Breast epithelium (tissue), 4 donors: ENCODE measurements at regions not wholly inside any gene's neighbourhood (a gene's known extent, or its start where the extent isn't known, plus 50 kb on each side); places are given as distances from the start of the nearest gene placed in this dataset.
A peak's percentile ranks its signal among the peaks of the same experiment; 100 is the strongest.

Experiments used
- DNase-seq, 2 donors: peaks; one replicate each; pipeline ENCODE4 v3.0.0-alpha.2; 2019; ENCODE audit warnings: low spot score in 2 of 2
- H3K27ac ChIP-seq, 2 donors: fragments of 200-600 bp; sonication (generic) in 1 of 2; one replicate each; pipeline ENCODE4 v1.5.1; 2016 to 2019; ENCODE audit warnings: mild to moderate bottlenecking in 1 of 2
- H3K27me3 ChIP-seq, 2 donors: fragments of 200-600 bp; sonication (generic) in 1 of 2; one replicate each; pipeline versions ENCODE4 v1.5.1 to v1.6.0; 2017 to 2019; ENCODE audit warnings: control low read depth in 1 of 2, mild to moderate bottlenecking in 1 of 2
- H3K36me3 ChIP-seq: fragments of 200-600 bp; one replicate; pipeline ENCODE4 v1.5.1; 2019
- H3K4me1 ChIP-seq, 2 donors: fragments of 200-600 bp; sonication (generic); one replicate each; pipeline ENCODE4 v1.5.1; 2016 to 2019; ENCODE audit warnings: control low read depth in 1 of 2
- H3K4me3 ChIP-seq, 3 donors: fragments of 200-600 bp; sonication (generic); 1 replicate in 2 of 3; 2 replicates in 1 of 3; pipeline ENCODE4 v1.5.1; 2016 to 2019; ENCODE audit warnings: mild to moderate bottlenecking in 3 of 3, moderate library complexity in 2 of 3
- H3K9me3 ChIP-seq, 2 donors: fragments of 200-600 bp; sonication (generic) in 1 of 2; one replicate each; pipeline ENCODE4 v1.5.1; 2016 to 2019; ENCODE audit warnings: control low read depth in 1 of 2
- POLR2A ChIP-seq: fragments of 450-650 bp; IDR thresholded peaks from one replicate; pipeline ENCODE4 v1.6.1; 2016; ENCODE audit warnings: antibody characterized with exemption, mild to moderate bottlenecking, moderate library complexity
- POLR2AphosphoS5 ChIP-seq, 3 donors: sonication (generic); formaldehyde crosslinking; IDR thresholded peaks; one replicate each; pipeline ENCODE4 v1.6.1; 2017; ENCODE audit warnings: antibody characterized with exemption in 3 of 3
- intact Hi-C: fragments of 100-400 bp; cut with DNase I; formaldehyde crosslinking; loops from one replicate; pipeline ENCODE4 v1.15.1; 2023; ENCODE audit warnings: low total_unique reads
- TF ChIP-seq, protein P1 (sequence below), 3 donors: fragments of 450-650 bp; IDR thresholded peaks; one replicate each; pipeline ENCODE4 v1.5.1; 2016 to 2017; ENCODE audit warnings: antibody characterized with exemption in 3 of 3, mild to moderate bottlenecking in 3 of 3, moderate library complexity in 3 of 3

DNA sequence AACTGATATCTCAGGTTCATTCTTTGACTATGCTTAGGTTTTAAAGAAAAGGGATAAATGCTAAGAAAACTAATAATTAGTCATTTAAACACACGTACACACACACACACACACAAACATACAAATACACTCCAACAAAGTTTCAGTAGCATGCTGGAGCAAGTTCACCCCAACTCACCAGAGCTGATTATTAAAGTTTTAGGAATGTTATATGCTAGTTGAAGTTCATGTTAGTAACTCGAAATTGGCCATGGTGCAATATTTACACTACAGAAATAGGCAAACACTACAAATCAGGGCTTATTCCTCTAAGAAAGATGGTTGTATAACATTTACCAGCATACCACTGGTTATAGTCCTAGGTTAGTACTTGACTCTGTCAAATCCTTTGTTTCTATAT is 384.0 kb upstream of the DIPK2B start:
- Histone ChIP-seq H3K36me3 (no peaks in the 10 kb centered on the region), H3K4me1 (no peaks in the 10 kb centered on the region), H3K9me3 (peaks cover 10 to 41% of the 10 kb centered on the region in 2 donors), H3K27ac (no peak overlapping the region), H3K27me3 (peaks cover 0 to 6% of the 10 kb centered on the region in 2 donors), H3K4me3 (no peak overlapping the region)
- no peak for DNase-seq
- TF ChIP-seq POLR2AphosphoS5 (IDR thresholded peaks at IDR 0.05) (no peak), POLR2A (no peak)
- TF ChIP-seq, protein P1, sequence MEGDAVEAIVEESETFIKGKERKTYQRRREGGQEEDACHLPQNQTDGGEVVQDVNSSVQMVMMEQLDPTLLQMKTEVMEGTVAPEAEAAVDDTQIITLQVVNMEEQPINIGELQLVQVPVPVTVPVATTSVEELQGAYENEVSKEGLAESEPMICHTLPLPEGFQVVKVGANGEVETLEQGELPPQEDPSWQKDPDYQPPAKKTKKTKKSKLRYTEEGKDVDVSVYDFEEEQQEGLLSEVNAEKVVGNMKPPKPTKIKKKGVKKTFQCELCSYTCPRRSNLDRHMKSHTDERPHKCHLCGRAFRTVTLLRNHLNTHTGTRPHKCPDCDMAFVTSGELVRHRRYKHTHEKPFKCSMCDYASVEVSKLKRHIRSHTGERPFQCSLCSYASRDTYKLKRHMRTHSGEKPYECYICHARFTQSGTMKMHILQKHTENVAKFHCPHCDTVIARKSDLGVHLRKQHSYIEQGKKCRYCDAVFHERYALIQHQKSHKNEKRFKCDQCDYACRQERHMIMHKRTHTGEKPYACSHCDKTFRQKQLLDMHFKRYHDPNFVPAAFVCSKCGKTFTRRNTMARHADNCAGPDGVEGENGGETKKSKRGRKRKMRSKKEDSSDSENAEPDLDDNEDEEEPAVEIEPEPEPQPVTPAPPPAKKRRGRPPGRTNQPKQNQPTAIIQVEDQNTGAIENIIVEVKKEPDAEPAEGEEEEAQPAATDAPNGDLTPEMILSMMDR (IDR thresholded peaks at IDR 0.05), result no peak
- intact Hi-C loops, result no loop called here

DNA sequence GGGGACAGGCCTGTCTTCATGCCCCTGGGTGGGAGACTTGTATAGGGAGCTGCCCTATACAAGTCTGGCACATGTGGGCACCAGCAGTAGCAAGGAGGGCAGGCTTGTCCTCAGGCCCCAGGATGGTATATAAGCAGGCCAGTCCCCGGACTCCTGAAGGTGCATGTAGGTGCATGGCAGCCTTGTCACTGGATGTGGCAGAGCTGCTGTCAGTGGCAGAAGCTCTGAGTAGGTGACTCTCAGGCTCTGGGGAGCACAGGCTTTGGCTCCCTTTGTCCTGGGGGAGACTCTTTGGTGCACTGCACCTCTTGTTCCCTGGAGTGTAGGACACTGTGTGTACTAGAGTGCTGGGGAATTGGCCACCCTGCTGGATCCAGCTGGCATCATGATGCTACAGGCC is 376.7 kb upstream of the DIPK2B start:
- H3K4me3 ChIP-seq, result no peak overlapping the region
- no peaks in the 10 kb centered on the region for H3K4me1 ChIP-seq
- TF ChIP-seq, protein P1 (IDR thresholded peaks at IDR 0.05), result no peak
- TF ChIP-seq POLR2A (no peak), POLR2AphosphoS5 (IDR thresholded peaks at IDR 0.05) (no peak)
- no peaks in the 10 kb centered on the region for H3K36me3 ChIP-seq
- H3K9me3 ChIP-seq, result peaks cover 15 to 35% of the 10 kb centered on the region in 2 donors
- H3K27me3 ChIP-seq, result peaks cover 0 to 20% of the 10 kb centered on the region in 2 donors
- no peak for DNase-seq
- H3K27ac ChIP-seq, result no peak overlapping the region
- intact Hi-C loops, result no loop called here

DNA sequence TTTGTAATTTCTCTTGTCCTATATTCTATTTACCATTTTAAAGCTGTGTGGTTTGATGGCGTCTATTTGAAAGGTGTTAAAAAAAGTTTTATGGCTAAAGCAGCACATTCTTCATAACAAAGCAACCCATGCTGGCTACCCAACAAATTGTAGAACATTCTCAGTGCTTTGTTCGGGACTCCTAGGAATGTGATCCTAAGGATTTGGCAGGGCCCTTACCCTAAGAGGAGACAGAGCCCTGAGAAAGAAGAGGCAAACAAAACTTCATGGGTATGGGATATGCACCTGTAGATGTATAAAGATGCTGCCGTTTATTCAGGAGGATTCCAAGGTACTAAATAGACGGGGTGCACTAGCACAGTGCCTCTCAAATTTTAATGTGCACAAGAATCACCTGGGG is 370.8 kb upstream of the DIPK2B start:
- Histone ChIP-seq H3K36me3 (no peaks in the 10 kb centered on the region), H3K4me1 (no peaks in the 10 kb centered on the region), H3K4me3 (no peak overlapping the region), H3K9me3 (no peaks in the 10 kb centered on the region), H3K27ac (no peak overlapping the region), H3K27me3 (peaks cover 0 to 3% of the 10 kb centered on the region in 2 donors)
- no peak for DNase-seq
- no peak for TF ChIP-seq POLR2AphosphoS5 (IDR thresholded peaks at IDR 0.05)
- intact Hi-C loops, result no loop called here

DNA sequence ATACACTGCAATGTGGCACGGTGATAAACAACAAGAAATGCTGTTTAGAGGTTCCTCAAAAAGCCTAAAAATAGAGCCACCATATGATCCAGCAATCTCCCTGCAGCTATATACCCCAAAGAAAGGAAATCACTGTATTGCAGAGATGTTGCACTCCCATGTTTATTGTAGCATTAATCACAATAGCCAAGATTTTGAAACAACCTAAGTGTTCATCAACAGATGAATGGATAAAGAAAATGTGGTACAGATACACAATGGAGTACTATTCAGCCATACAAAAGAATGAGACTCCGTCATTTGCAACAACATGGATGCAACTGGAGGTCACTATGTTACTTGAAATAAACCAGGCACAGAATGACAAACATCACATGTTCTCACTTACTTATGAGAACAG is 365.8 kb upstream of the DIPK2B start:
- no peak overlapping the region for H3K4me3 ChIP-seq
- no peaks in the 10 kb centered on the region for H3K4me1 ChIP-seq
- intact Hi-C loops, result no loop called here
- no peak overlapping the region for H3K27ac ChIP-seq
- H3K9me3 ChIP-seq, result no peaks in the 10 kb centered on the region
- no peaks in the 10 kb centered on the region for H3K36me3 ChIP-seq
- no peak for DNase-seq
- TF ChIP-seq, protein P1 (IDR thresholded peaks at IDR 0.05), result no peak
- no peak for TF ChIP-seq POLR2AphosphoS5 (IDR thresholded peaks at IDR 0.05)
- no peak for TF ChIP-seq POLR2A
- H3K27me3 ChIP-seq, result peaks cover 0 to 14% of the 10 kb centered on the region in 2 donors

DNA sequence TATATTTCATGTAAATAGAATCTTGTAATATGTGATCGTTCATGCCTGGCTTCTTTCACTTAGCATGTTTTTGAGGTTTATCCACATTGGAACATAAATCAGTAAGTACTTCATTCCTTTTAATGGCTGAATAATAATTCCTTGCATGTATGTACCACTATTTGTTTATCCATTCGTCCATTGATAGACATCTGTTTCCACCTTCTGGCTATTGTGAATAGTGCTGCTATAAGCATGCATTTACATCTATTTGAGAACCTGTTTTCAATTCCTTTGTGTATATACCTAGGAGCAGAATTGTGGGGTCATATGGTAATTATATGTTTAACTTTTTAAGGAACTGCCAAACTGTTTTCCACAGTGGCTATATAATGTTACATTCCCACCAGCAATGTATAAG is 356.7 kb upstream of the DIPK2B start:
- Histone ChIP-seq H3K27me3 (peaks cover 0 to 23% of the 10 kb centered on the region in 2 donors), H3K9me3 (no peaks in the 10 kb centered on the region), H3K4me1 (no peaks in the 10 kb centered on the region), H3K36me3 (no peaks in the 10 kb centered on the region), H3K4me3 (no peak overlapping the region), H3K27ac (no peak overlapping the region)
- intact Hi-C loops, result no loop called here
- DNase-seq, result no peak
- TF ChIP-seq, protein P1 (IDR thresholded peaks at IDR 0.05), result peak in 1 of 3 donors; percentile 12
- TF ChIP-seq POLR2A, result no peak
- TF ChIP-seq POLR2AphosphoS5 (IDR thresholded peaks at IDR 0.05), result no peak

DNA sequence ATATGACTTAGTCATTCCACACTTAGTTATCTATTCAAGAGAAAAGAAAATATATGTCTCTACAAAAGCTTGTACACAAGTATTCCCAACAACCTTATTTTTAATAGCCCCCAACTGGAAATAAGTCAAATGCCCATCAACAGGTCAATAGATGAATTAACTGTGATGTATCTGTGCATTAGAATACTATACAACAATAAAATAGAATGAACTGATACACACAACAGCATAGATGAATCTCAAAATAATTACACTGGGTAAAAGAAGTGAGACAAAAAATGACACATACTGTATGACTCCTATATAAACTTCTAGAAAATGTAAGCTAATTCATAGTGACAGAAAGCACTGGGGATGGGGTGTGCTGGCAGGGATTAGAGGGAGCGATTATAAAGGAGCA is 354.1 kb upstream of the DIPK2B start:
- intact Hi-C loops, result no loop called here
- Histone ChIP-seq H3K36me3 (no peaks in the 10 kb centered on the region), H3K27ac (no peak overlapping the region), H3K4me1 (no peaks in the 10 kb centered on the region), H3K4me3 (no peak overlapping the region), H3K27me3 (peaks cover 0 to 14% of the 10 kb centered on the region in 2 donors), H3K9me3 (no peaks in the 10 kb centered on the region)
- TF ChIP-seq POLR2A, result no peak
- TF ChIP-seq POLR2AphosphoS5 (IDR thresholded peaks at IDR 0.05), result no peak
- TF ChIP-seq, protein P1 (IDR thresholded peaks at IDR 0.05), result no peak
- DNase-seq, result no peak
